Hepatocyte (in vitro differentiated cells): ENCODE measurements at regions not wholly inside any gene's neighbourhood (a gene's known extent, or its start where the extent isn't known, plus 50 kb on each side); places are given as distances from the start of the nearest gene placed in this dataset.

Experiments
- DNase-seq: peaks from one replicate; pipeline ENCODE4 v3.0.0-alpha.2; 2016; ENCODE audit warnings: low spot score
- H2AFZ ChIP-seq: fragments of 200-600 bp; sonication (generic); 2 replicates; pipeline ENCODE4 v1.6.0; 2016; ENCODE audit warnings: antibody characterized with exemption, mild to moderate bottlenecking
- H3K27ac ChIP-seq: fragments of 200-600 bp; sonication (generic); 2 replicates; pipeline ENCODE4 v1.5.1; 2016; ENCODE audit warnings: mild to moderate bottlenecking
- H3K27me3 ChIP-seq: fragments of 200-600 bp; sonication (generic); 2 replicates; pipeline ENCODE4 v1.6.1; 2016
- H3K36me3 ChIP-seq: fragments of 200-600 bp; sonication (generic); replicated peaks from 2 replicates; pipeline ENCODE4 v1.5.1; 2016; ENCODE audit warnings: low read depth; ENCODE audit not compliant: insufficient read depth
- H3K4me1 ChIP-seq: fragments of 200-600 bp; sonication (generic); 2 replicates; pipeline ENCODE4 v1.5.1; 2016; ENCODE audit warnings: mild to moderate bottlenecking, moderate library complexity; ENCODE audit not compliant: insufficient read depth
- H3K4me2 ChIP-seq: fragments of 200-600 bp; sonication (generic); 2 replicates; pipeline ENCODE4 v1.6.0; 2016
- H3K4me3 ChIP-seq: fragments of 200-600 bp; sonication (generic); 2 replicates; pipeline ENCODE4 v1.5.1; 2016; ENCODE audit warnings: mild to moderate bottlenecking
- H3K79me2 ChIP-seq: fragments of 200-600 bp; sonication (generic); 2 replicates; pipeline ENCODE4 v1.6.0; 2017; ENCODE audit warnings: mild to moderate bottlenecking
- H3K9me2 ChIP-seq: fragments of 200-600 bp; sonication (generic); replicated peaks from 2 replicates; pipeline ENCODE4 v1.6.0; 2017; ENCODE audit warnings: mild to moderate bottlenecking; ENCODE audit not compliant: insufficient read depth
- H3K9me3 ChIP-seq: fragments of 200-600 bp; sonication (generic); 2 replicates; pipeline ENCODE4 v1.5.1; 2016; ENCODE audit warnings: low read depth, mild to moderate bottlenecking
- H4K20me1 ChIP-seq: fragments of 200-600 bp; sonication (generic); 2 replicates; pipeline ENCODE4 v1.6.0; 2016; ENCODE audit warnings: mild to moderate bottlenecking; ENCODE audit not compliant: insufficient read depth, poor library complexity, severe bottlenecking
- EZH2 ChIP-seq: fragments of 200-600 bp; sonication (generic); IDR thresholded peaks from 2 replicates; pipeline ENCODE4 v1.6.1; 2016; ENCODE audit warnings: antibody characterized with exemption, mild to moderate bottlenecking, borderline replicate concordance
- EZH2phosphoT487 ChIP-seq: fragments of 200-600 bp; sonication (generic); IDR thresholded peaks from one replicate; pipeline ENCODE4 v1.6.1; 2018; ENCODE audit warnings: antibody characterized with exemption, mild to moderate bottlenecking, low read depth, moderate library complexity; ENCODE audit not compliant: unreplicated experiment, severe bottlenecking
- WGBS: methylation state at CpG from one replicate; pipeline ENCODE4 v1.1.6; 2016; ENCODE audit warnings: low lambda C conversion rate; ENCODE audit errors: missing lambda C conversion rate; 5-methylcytosine and 5-hydroxymethylcytosine counted together
- TF ChIP-seq, protein P1 (sequence below): fragments of 200-600 bp; sonication (generic); IDR thresholded peaks from 2 replicates; pipeline ENCODE4 v1.5.1; 2016; ENCODE audit warnings: antibody characterized with exemption, mild to moderate bottlenecking; ENCODE audit not compliant: poor library complexity

DNA sequence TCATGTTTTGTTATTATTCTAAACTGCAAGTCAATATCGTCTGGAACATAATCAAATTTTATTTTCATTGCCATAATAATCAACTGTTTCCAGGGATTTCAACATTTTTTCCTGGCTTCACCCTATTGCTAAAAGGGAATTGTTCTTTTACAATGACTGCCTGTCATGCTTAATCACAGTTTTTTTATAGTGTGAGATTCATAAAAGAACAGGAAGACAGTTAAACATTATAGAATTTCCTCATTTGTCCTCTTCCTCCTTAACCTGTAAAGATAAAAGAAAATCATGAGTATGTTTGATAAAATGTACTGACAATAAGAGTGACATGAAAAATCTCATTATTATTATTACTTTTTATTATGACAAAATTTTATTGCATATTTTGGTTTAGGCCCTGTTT lies 73.3 kb upstream of the CENPW start:
- TF ChIP-seq, protein P1, sequence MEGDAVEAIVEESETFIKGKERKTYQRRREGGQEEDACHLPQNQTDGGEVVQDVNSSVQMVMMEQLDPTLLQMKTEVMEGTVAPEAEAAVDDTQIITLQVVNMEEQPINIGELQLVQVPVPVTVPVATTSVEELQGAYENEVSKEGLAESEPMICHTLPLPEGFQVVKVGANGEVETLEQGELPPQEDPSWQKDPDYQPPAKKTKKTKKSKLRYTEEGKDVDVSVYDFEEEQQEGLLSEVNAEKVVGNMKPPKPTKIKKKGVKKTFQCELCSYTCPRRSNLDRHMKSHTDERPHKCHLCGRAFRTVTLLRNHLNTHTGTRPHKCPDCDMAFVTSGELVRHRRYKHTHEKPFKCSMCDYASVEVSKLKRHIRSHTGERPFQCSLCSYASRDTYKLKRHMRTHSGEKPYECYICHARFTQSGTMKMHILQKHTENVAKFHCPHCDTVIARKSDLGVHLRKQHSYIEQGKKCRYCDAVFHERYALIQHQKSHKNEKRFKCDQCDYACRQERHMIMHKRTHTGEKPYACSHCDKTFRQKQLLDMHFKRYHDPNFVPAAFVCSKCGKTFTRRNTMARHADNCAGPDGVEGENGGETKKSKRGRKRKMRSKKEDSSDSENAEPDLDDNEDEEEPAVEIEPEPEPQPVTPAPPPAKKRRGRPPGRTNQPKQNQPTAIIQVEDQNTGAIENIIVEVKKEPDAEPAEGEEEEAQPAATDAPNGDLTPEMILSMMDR: no peak
- no peak for TF ChIP-seq EZH2phosphoT487
- TF ChIP-seq EZH2: no peak
- no peak overlapping the region for H3K4me2 ChIP-seq
- no peaks in the 10 kb centered on the region for H4K20me1 ChIP-seq
- DNase-seq: no peak
- H3K79me2 ChIP-seq: no peaks in the 10 kb centered on the region
- no peaks in the 10 kb centered on the region for H3K4me1 ChIP-seq
- no peak overlapping the region for H3K27ac ChIP-seq
- H3K9me2 ChIP-seq: no peaks in the 10 kb centered on the region
- no peak overlapping the region for H2AFZ ChIP-seq
- H3K36me3 ChIP-seq: no peaks in the 10 kb centered on the region
- no peak overlapping the region for H3K4me3 ChIP-seq
- H3K27me3 ChIP-seq: no peaks in the 10 kb centered on the region
- H3K9me3 ChIP-seq: no peaks in the 10 kb centered on the region
- 74% methylated on average over 1 of the region's 1 CpG for WGBS

DNA sequence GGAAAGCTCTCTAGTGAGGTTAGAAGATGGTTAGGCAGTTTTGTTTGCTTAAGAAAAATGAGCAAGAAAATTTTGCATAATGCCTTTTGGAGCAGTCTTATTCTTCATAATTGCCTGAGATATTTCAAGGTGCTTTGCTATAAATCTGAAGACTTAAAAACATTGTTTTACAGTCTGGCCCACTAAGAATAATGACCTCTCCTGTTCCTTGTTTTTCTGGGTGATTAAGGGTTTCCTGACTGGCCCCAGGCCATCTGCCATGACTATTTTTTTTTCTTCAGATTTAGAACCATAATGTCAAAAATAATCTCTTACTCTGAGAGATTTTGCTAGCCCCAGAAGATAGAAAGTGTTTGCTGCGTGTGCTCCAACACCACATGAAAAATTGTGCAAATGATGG lies 72.3 kb upstream of the CENPW start:
- no peak overlapping the region for H2AFZ ChIP-seq
- no peaks in the 10 kb centered on the region for H4K20me1 ChIP-seq
- H3K4me1 ChIP-seq: no peaks in the 10 kb centered on the region
- H3K4me2 ChIP-seq: no peak overlapping the region
- H3K4me3 ChIP-seq: no peak overlapping the region
- 90% methylated on average over 1 of the region's 1 CpG for WGBS
- no peak for TF ChIP-seq EZH2phosphoT487
- TF ChIP-seq, protein P1: no peak
- no peak for TF ChIP-seq EZH2
- no peaks in the 10 kb centered on the region for H3K9me3 ChIP-seq
- DNase-seq: no peak
- H3K79me2 ChIP-seq: no peaks in the 10 kb centered on the region
- H3K27ac ChIP-seq: no peak overlapping the region
- no peaks in the 10 kb centered on the region for H3K36me3 ChIP-seq
- no peaks in the 10 kb centered on the region for H3K27me3 ChIP-seq
- no peaks in the 10 kb centered on the region for H3K9me2 ChIP-seq

DNA sequence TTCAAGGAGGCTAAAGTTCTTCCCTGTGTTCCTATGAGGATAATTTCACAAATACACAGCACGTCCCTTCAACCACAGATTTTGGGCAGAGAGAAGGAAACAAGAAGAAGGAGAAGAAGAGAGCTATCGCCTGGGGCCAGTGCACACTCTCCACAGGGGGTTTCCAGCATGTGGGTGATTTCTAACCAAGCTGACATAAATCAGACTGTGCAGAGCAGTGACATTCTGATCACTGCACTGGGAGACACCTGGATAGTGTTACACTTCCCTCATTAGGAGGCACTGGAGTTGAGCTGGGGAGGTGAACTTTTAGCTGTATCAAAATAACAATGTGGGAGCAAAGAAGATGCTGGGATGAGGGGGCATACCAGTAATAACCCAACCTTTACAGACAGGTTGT lies 71.8 kb upstream of the CENPW start:
- Histone ChIP-seq H4K20me1 (no peaks in the 10 kb centered on the region), H3K9me2 (no peaks in the 10 kb centered on the region), H3K4me2 (no peak overlapping the region), H3K27ac (no peak overlapping the region), H3K4me3 (no peak overlapping the region), H3K4me1 (no peaks in the 10 kb centered on the region), H3K27me3 (no peaks in the 10 kb centered on the region), H2AFZ (no peak overlapping the region), H3K36me3 (no peaks in the 10 kb centered on the region), H3K79me2 (no peaks in the 10 kb centered on the region), H3K9me3 (no peaks in the 10 kb centered on the region)
- no peak for TF ChIP-seq EZH2
- TF ChIP-seq, protein P1: no peak
- no peak for TF ChIP-seq EZH2phosphoT487
- WGBS: 72% methylated on average over 2 of the region's 2 CpGs
- no peak for DNase-seq

DNA sequence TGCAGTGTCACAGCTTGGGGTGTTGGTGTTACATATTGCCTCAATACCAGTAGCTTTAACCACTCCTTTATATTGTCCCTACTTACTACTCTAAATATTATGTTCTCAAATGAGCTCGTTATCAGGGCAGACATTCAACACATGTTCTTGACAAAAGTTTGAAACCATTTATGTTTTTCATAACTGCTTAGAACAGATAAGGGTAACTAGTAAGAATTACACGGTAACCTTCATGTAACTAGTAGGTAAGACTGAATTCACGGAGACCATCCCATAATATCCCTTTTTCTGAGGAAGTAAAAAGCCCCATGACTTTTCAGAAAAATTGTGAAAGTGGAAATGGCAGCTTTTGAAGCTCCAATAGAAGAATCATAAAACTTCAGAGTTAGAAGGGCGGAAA lies 59.6 kb upstream of the CENPW start:
- DNase-seq: no peak

More for the DNA sequence above, 59.6 kb upstream of the CENPW start:
- Histone ChIP-seq H3K27me3 (no peaks in the 10 kb centered on the region), H4K20me1 (no peaks in the 10 kb centered on the region), H3K9me3 (no peaks in the 10 kb centered on the region), H3K4me1 (no peaks in the 10 kb centered on the region), H3K4me3 (no peak overlapping the region), H3K79me2 (no peaks in the 10 kb centered on the region), H2AFZ (no peak overlapping the region), H3K9me2 (no peaks in the 10 kb centered on the region), H3K36me3 (no peaks in the 10 kb centered on the region), H3K27ac (no peak overlapping the region), H3K4me2 (no peak overlapping the region)
- 93% methylated on average over 4 of the region's 4 CpGs for WGBS
- TF ChIP-seq EZH2phosphoT487 (no peak), EZH2 (no peak)
- TF ChIP-seq, protein P1: no peak
